Globus pallidus (tissue), 1 donor: ENCODE measurements at regions not wholly inside any gene's neighbourhood (a gene's known extent, or its start where the extent isn't known, plus 50 kb on each side); places are given as distances from the start of the nearest gene placed in this dataset.

Source experiments
- DNase-seq: peaks from one replicate; pipeline ENCODE4 v3.0.0-alpha.2; 2015; ENCODE audit warnings: low spot score

DNA sequence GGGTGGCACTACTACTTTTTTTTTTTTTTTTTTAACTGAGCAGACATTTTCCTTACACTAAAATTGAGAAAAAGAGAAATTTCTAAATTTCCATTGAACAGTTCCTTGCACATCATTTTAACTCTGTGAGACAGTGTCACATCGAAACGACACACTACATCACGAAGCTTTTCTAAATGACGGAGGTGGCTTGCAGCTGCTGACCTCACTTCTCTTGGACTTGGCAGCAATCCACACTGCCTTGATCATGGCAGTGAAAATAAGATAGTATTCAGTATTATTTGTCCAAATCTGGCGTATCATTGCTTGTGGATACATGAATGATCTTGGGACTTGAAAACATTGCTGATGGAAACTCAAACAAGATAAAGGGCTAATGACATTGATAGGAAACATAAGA is 80.3 kb upstream of the CYYR1 start:
- no peak for DNase-seq

- DNase-seq: no peak
Observed at GRCh38 chr21:26652854-26653253, 79.8 kb upstream of the CYYR1 start.

DNA sequence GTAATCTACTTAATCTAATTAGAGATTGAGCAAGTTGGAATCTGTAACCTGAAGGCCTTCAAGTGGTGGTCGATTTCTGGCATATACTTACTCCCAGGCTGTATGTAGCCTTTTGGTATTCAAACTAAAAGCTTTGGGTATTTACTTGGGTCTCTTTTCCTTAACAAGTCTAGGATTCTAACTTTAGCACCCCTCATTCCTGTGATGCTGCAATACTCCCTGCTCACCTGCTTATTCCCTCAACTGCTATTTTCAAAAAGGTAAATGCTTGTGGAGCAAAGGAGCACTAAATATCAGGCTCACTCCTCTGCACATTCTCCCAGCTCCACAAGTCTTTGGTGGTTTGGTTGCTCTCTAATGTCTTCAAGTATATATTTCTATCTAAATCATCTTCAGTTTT is 68.0 kb upstream of the CYYR1 start:
- no peak for DNase-seq

GRCh38 chr21:26637201-26637745 is 64.2 kb upstream of the CYYR1 start:
- DNase-seq: no peak

GRCh38 chr21:26635681-26636080 is 62.6 kb upstream of the CYYR1 start:
- no peak for DNase-seq

DNA sequence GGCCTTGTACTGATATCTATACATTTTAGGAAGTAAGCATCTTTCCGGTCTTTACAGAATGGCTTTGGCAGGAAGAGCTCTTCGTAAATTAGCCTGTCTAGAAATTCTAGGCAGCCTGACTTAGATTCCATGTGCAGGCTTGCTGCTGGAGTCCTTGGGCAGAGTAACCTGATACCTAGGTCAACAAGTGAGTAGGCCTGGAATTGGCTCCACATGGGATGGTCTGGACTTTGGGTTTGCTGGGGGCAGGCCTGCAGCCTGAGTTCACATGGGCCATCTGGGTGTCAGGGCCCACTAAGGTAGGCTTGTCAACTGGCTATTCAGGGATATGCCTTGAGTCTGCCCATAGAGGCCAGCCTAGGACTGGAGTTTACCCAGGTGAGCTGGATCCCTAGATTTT is 59.6 kb upstream of the CYYR1 start:
- no peak for DNase-seq

DNA sequence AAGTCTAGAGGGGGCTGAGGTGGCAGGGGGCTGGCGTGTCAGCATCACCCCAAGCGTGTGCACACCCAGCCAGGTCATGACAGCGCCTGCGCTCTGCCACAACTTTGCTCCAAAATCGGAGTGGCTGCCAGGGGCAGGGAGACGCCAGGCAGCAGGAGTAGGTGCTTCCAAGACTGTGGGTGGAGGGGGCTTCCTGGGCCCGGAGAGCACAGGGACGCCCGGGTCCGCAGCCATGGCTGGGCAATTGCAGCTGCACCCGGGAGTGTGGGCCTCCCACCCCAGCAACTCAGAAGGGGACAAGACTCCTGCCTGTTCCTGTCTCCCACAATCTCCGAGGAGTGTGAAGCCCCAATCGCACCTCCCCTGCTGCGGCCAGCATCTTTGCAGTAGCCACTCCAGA is 53.1 kb upstream of the CYYR1 start:
- no peak for DNase-seq

- DNase-seq: no peak
Observed at GRCh38 chr21:26624983-26625519, 52.0 kb upstream of the CYYR1 start.
